H1 (cell line): ENCODE measurements at regions not wholly inside any gene's neighbourhood (a gene's known extent, or its start where the extent isn't known, plus 50 kb on each side); places are given as distances from the start of the nearest gene placed in this dataset.

Experiments used
- ATF2 ChIP-seq: IDR thresholded peaks from 2 replicates; pipeline ENCODE4 v1.6.1; 2012; ENCODE audit warnings: low read length, inconsistent platforms
- CTCF ChIP-seq, 3 experiments: IDR thresholded peaks; 1 replicate in 2 of 3; 2 replicates in 1 of 3; pipeline versions ENCODE4 v1.5.1 to v1.6.1; 2011; ENCODE audit warnings: low read length in 3 of 3, mild to moderate bottlenecking in 3 of 3, inconsistent platforms in 2 of 3, low read depth in 1 of 3, moderate library complexity in 1 of 3; ENCODE audit not compliant: insufficient read depth in 1 of 3; ENCODE audit errors: control extremely low read depth in 1 of 3
- EP300 ChIP-seq, 2 experiments: IDR thresholded peaks; 1 replicate in 1 of 2; 2 replicates in 1 of 2; pipeline ENCODE4 v1.6.1; 2011 to 2012; ENCODE audit warnings: low read depth in 2 of 2, low read length in 2 of 2, mild to moderate bottlenecking in 2 of 2, borderline replicate concordance in 1 of 2, inconsistent platforms in 1 of 2, moderate library complexity in 1 of 2
- EZH2 ChIP-seq: fragments of 200-600 bp; sonication (generic); IDR thresholded peaks from 2 replicates; pipeline ENCODE4 v1.7.1; 2012; ENCODE audit warnings: low read depth, mild to moderate bottlenecking, moderate library complexity, low read length, inconsistent platforms; ENCODE audit not compliant: severe bottlenecking
- HDAC2 ChIP-seq, 2 experiments: fragments of 300-600 bp in 1 of 2; sonication (generic) in 1 of 2; IDR thresholded peaks; 2 replicates each; pipeline ENCODE4 v1.6.1; 2011 to 2012; ENCODE audit warnings: low read depth in 2 of 2, low read length in 2 of 2, mild to moderate bottlenecking in 2 of 2, moderate library complexity in 2 of 2, borderline replicate concordance in 1 of 2, inconsistent platforms in 1 of 2
- POLR2AphosphoS5 ChIP-seq: IDR thresholded peaks from 2 replicates; pipeline ENCODE4 v1.6.1; 2011; ENCODE audit warnings: low read depth, low read length
- RAD21 ChIP-seq, 2 experiments: IDR thresholded peaks in 1 of 2; conservative IDR thresholded peaks in 1 of 2; 2 replicates each; pipeline ENCODE4 v1.6.1; 2011; ENCODE audit warnings: low read depth in 2 of 2, low read length in 2 of 2, improper control_type of control experiment in 1 of 2, inconsistent platforms in 1 of 2, mild to moderate bottlenecking in 1 of 2, moderate library complexity in 1 of 2
- SAP30 ChIP-seq: fragments of 300-600 bp; sonication (generic); IDR thresholded peaks from 2 replicates; pipeline ENCODE4 v1.7.1; 2012; ENCODE audit warnings: low read length, moderate library complexity, mild to moderate bottlenecking, inconsistent platforms; ENCODE audit not compliant: insufficient read depth, insufficient replicate concordance
- YY1 ChIP-seq: IDR thresholded peaks from 2 replicates; pipeline ENCODE4 v1.6.1; 2011; ENCODE audit warnings: low read depth, mild to moderate bottlenecking, low read length

- TF ChIP-seq POLR2AphosphoS5: no peak
- no peak for TF ChIP-seq CTCF (IDR thresholded peaks at IDR 0.05; ENCODE audit: control extremely low read depth in 1 of 3, insufficient read depth in 1 of 3, low read depth in 1 of 3, low read length in 3 of 3)
- TF ChIP-seq HDAC2 (IDR thresholded peaks at IDR 0.05; ENCODE audit: borderline replicate concordance in 1 of 2, low read depth in 2 of 2, low read length in 2 of 2): no peak
- TF ChIP-seq RAD21 (IDR thresholded peaks at IDR 0.05 in 1 of 2, conservative IDR thresholded peaks at IDR 0.05 in 1 of 2; ENCODE audit: low read depth in 2 of 2, low read length in 2 of 2): no peak
- TF ChIP-seq ATF2: no peak
- no peak for TF ChIP-seq YY1
- TF ChIP-seq EZH2: no peak
- no peak for TF ChIP-seq SAP30
- TF ChIP-seq EP300 (IDR thresholded peaks at IDR 0.05; ENCODE audit: borderline replicate concordance in 1 of 2, low read depth in 2 of 2, low read length in 2 of 2): no peak
These were observed 121.9 kb upstream of the GHR start for GRCh38 chr5:42301349-42301748.
